ENCODE measurements at regions not wholly inside any gene's neighbourhood (a gene's known extent, or its start where the extent isn't known, plus 50 kb on each side); places are given as distances from the start of the nearest gene placed in this dataset.

- no peak overlapping the region for H3K9ac ChIP-seq (ENCODE audit: low read length)
- no peak overlapping the region for H3K4me3 ChIP-seq (ENCODE audit: insufficient read depth, low read length, poor library complexity, severe bottlenecking)
- no peaks in the 10 kb centered on the region for H3F3A ChIP-seq (ENCODE audit: insufficient read depth)
- H3K9me3 ChIP-seq (ENCODE audit: insufficient read depth, low read length): no peaks in the 10 kb centered on the region
- H3K27ac ChIP-seq (ENCODE audit: low read depth, low read length): no peak overlapping the region
- H3K9me2 ChIP-seq (replicated peaks; ENCODE audit: insufficient read depth, low read length): no peaks in the 10 kb centered on the region
- H3K79me2 ChIP-seq (ENCODE audit: insufficient read depth, low read length): no peaks in the 10 kb centered on the region
- no peaks in the 10 kb centered on the region for H3K27me3 ChIP-seq (ENCODE audit: low read length)
- no peaks in the 10 kb centered on the region for H4K20me1 ChIP-seq (ENCODE audit: low read depth, low read length)
- no peak overlapping the region for H2AFZ ChIP-seq (ENCODE audit: low read depth, low read length, severe bottlenecking)
- TF ChIP-seq EZH2phosphoT487 (conservative IDR thresholded peaks at IDR 0.05; ENCODE audit: low read length): no peak
- no peak for TF ChIP-seq CTCF (IDR thresholded peaks at IDR 0.05; ENCODE audit: insufficient read depth, low read length, poor library complexity, severe bottlenecking)
- H3K4me2 ChIP-seq (ENCODE audit: low read depth, low read length, poor library complexity, severe bottlenecking): no peak overlapping the region
- H3K36me3 ChIP-seq (ENCODE audit: low read length): no peaks in the 10 kb centered on the region
Measured at GRCh38 chr3:70899816-70900215, 587.4 kb upstream of the MDFIC2 start.

DNA sequence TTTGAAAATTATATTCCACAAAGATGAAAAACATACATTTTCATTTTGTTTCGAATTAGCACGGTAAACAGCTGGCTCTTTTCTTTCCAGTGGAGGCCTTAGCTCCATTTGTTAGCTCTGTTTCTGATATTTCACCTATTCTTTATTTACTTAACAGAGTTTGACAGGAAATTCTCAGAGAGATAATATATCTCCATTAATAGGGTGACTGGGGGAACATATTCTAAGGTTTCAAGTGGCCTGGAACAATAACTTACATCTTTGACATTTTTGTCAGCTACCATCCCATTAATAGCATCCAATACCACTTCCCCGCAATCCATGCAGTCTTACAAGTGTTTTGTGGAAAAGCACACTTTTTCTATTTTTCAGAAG lies 577.6 kb upstream of the MDFIC2 start:
- Histone ChIP-seq H3K36me3 (ENCODE audit: low read length) (no peaks in the 10 kb centered on the region), H2AFZ (ENCODE audit: low read depth, low read length, severe bottlenecking) (no peak overlapping the region), H3K9ac (ENCODE audit: low read length) (no peak overlapping the region), H4K20me1 (ENCODE audit: low read depth, low read length) (no peaks in the 10 kb centered on the region), H3K4me3 (ENCODE audit: insufficient read depth, low read length, poor library complexity, severe bottlenecking) (no peak overlapping the region), H3K27me3 (ENCODE audit: low read length) (no peaks in the 10 kb centered on the region), H3K4me2 (ENCODE audit: low read depth, low read length, poor library complexity, severe bottlenecking) (no peak overlapping the region), H3K9me2 (replicated peaks; ENCODE audit: insufficient read depth, low read length) (no peaks in the 10 kb centered on the region), H3K27ac (ENCODE audit: low read depth, low read length) (no peak overlapping the region), H3K9me3 (ENCODE audit: insufficient read depth, low read length) (no peaks in the 10 kb centered on the region), H3K79me2 (ENCODE audit: insufficient read depth, low read length) (no peaks in the 10 kb centered on the region), H3F3A (ENCODE audit: insufficient read depth) (no peaks in the 10 kb centered on the region)
- no peak for TF ChIP-seq CTCF (IDR thresholded peaks at IDR 0.05; ENCODE audit: insufficient read depth, low read length, poor library complexity, severe bottlenecking)
- no peak for TF ChIP-seq EZH2phosphoT487 (conservative IDR thresholded peaks at IDR 0.05; ENCODE audit: low read length)

DNA sequence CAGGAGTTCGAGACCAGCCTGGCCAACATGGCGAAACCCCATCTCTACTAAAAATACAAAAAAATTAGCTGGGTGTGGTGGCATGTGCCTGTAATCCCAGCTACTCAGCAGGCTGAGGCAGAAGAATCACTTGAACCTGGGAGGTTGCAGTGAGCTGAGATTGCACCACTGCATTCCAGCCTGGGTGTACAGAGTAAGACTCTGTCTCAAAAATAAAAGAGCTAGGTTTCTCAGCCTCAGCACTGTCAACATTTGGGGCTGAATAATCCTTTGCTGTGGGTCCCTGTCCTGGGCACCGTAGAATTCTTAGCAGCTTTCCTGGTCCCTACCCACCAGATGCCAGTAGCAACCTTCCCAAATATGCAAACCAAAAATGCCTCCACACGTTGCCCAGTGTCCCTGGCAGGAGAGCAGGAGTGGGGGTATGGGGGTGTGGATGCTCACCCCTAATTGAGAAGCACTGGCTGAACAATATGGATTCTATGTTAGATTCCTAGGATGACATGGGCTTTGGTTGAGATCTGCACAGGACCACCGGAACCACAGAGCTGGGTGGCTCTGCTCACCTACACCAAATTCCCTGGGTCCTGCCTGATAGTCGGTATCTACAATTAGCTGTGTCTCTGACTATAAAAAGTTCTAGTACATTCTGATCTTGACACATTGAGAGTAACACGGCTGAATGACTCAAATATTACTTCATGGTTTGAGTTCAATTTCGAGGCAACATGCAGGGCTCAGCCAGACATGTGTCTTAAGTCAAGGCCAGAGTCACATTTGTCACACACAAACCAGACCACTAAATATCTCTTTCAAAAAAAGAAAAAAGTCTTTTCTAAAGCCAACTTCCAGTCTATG lies 577.0 kb upstream of the MDFIC2 start:
- H3K9me2 ChIP-seq (replicated peaks; ENCODE audit: insufficient read depth, low read length): no peaks in the 10 kb centered on the region
- H3K4me2 ChIP-seq (ENCODE audit: low read depth, low read length, poor library complexity, severe bottlenecking): no peak overlapping the region
- no peaks in the 10 kb centered on the region for H3K36me3 ChIP-seq (ENCODE audit: low read length)
- no peak overlapping the region for H2AFZ ChIP-seq (ENCODE audit: low read depth, low read length, severe bottlenecking)
- H3K9me3 ChIP-seq (ENCODE audit: insufficient read depth, low read length): no peaks in the 10 kb centered on the region
- no peaks in the 10 kb centered on the region for H4K20me1 ChIP-seq (ENCODE audit: low read depth, low read length)
- no peaks in the 10 kb centered on the region for H3F3A ChIP-seq (ENCODE audit: insufficient read depth)
- H3K27ac ChIP-seq (ENCODE audit: low read depth, low read length): no peak overlapping the region
- H3K79me2 ChIP-seq (ENCODE audit: insufficient read depth, low read length): no peaks in the 10 kb centered on the region
- H3K9ac ChIP-seq (ENCODE audit: low read length): no peak overlapping the region
- H3K27me3 ChIP-seq (ENCODE audit: low read length): no peaks in the 10 kb centered on the region
- TF ChIP-seq CTCF (IDR thresholded peaks at IDR 0.05; ENCODE audit: insufficient read depth, low read length, poor library complexity, severe bottlenecking) (no peak), EZH2phosphoT487 (conservative IDR thresholded peaks at IDR 0.05; ENCODE audit: low read length) (no peak)
- H3K4me3 ChIP-seq (ENCODE audit: insufficient read depth, low read length, poor library complexity, severe bottlenecking): no peak overlapping the region

Measured in SU-DHL-6 (cell line).